ENCODE measurements at regions not wholly inside any gene's neighbourhood (a gene's known extent, or its start where the extent isn't known, plus 50 kb on each side); places are given as distances from the start of the nearest gene placed in this dataset.

DNA sequence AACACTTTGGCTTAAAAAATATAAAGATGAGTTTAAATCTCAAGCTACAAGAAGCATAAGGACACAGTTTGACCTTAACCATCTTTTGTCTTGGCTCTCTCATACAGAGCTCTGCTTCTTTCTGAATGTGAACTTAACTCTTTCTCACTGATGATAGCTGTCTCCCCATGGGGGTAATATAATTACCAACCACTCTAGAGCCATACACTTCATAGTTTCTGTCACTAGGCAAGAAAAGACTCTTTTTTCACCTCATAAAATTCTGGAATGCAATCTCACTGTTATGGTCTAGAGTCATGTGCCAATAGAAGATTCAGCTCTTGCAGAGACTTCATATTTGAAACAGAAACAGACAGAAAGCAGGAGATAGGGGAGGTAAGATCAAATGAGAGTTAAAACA is 481.7 kb upstream of the AGA start:
- ChIA-PET POLR2A (ENCODE audit: low non-redundant PET) (no interaction called here), CTCF (no interaction called here)
- H3K4me1 ChIP-seq (ENCODE audit: insufficient read depth, low read length, poor library complexity, severe bottlenecking) = no peaks in the 10 kb centered on the region
- no peak overlapping the region for H3K4me3 ChIP-seq (ENCODE audit: low read depth, low read length, poor library complexity, severe bottlenecking)
- DNase-seq (ENCODE audit: low spot score) = no peak
- H3K9me3 ChIP-seq (ENCODE audit: low read depth, low read length, poor library complexity, severe bottlenecking) = no peaks in the 10 kb centered on the region
- H3K36me3 ChIP-seq (ENCODE audit: insufficient read depth, low read length, poor library complexity, severe bottlenecking) = no peaks in the 10 kb centered on the region
- no TSS peak for BruUV-seq (replicated peaks)
- H3K27ac ChIP-seq (ENCODE audit: low read depth, low read length, poor library complexity, severe bottlenecking) = no peak overlapping the region
- TF ChIP-seq, protein P1, sequence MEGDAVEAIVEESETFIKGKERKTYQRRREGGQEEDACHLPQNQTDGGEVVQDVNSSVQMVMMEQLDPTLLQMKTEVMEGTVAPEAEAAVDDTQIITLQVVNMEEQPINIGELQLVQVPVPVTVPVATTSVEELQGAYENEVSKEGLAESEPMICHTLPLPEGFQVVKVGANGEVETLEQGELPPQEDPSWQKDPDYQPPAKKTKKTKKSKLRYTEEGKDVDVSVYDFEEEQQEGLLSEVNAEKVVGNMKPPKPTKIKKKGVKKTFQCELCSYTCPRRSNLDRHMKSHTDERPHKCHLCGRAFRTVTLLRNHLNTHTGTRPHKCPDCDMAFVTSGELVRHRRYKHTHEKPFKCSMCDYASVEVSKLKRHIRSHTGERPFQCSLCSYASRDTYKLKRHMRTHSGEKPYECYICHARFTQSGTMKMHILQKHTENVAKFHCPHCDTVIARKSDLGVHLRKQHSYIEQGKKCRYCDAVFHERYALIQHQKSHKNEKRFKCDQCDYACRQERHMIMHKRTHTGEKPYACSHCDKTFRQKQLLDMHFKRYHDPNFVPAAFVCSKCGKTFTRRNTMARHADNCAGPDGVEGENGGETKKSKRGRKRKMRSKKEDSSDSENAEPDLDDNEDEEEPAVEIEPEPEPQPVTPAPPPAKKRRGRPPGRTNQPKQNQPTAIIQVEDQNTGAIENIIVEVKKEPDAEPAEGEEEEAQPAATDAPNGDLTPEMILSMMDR (conservative IDR thresholded peaks at IDR 0.05; ENCODE audit: low read depth, low read length) = no peak
- no peak for TF ChIP-seq EZH2 (IDR thresholded peaks at IDR 0.05; ENCODE audit: borderline replicate concordance, low read depth, low read length, poor library complexity, severe bottlenecking)
- no peaks in the 10 kb centered on the region for H3K27me3 ChIP-seq (replicated peaks; ENCODE audit: insufficient read depth, low read depth, low read length, poor library complexity)
- intact Hi-C loops (cut with micrococcal nuclease; ENCODE audit: unreplicated experiment) = no loop called here

DNA sequence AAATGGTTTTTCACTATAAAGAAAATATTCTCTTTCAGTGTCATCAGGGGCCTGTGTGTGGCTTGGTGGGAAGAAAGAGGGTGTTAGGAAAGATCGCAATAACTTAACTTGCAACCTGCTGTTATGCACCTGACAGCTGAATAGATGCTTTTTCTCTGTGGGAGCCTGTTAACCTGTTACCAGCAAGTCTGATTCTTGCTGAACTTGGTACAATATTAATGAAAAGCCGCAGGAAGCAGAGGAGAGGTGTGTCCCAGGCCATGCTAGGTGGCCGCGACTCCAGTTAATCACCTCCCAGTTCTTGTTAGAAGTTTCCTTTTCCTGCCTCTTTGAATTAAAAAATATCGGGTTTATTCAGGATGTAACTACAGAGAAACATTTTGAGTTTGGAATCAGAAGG is 494.8 kb upstream of the AGA start:
- ChIA-PET POLR2A (ENCODE audit: low non-redundant PET) (no interaction called here), CTCF (no interaction called here)
- Histone ChIP-seq H3K4me1 (ENCODE audit: insufficient read depth, low read length, poor library complexity, severe bottlenecking) (no peaks in the 10 kb centered on the region), H3K36me3 (ENCODE audit: insufficient read depth, low read length, poor library complexity, severe bottlenecking) (no peaks in the 10 kb centered on the region), H3K4me3 (ENCODE audit: low read depth, low read length, poor library complexity, severe bottlenecking) (no peak overlapping the region), H3K27ac (ENCODE audit: low read depth, low read length, poor library complexity, severe bottlenecking) (no peak overlapping the region), H3K27me3 (replicated peaks; ENCODE audit: insufficient read depth, low read depth, low read length, poor library complexity) (no peaks in the 10 kb centered on the region), H3K9me3 (ENCODE audit: low read depth, low read length, poor library complexity, severe bottlenecking) (no peaks in the 10 kb centered on the region)
- DNase-seq (ENCODE audit: low spot score) = no peak
- intact Hi-C loops (cut with micrococcal nuclease; ENCODE audit: unreplicated experiment) = no loop called here
- no TSS peak for BruUV-seq (replicated peaks)
- TF ChIP-seq EZH2 (IDR thresholded peaks at IDR 0.05; ENCODE audit: borderline replicate concordance, low read depth, low read length, poor library complexity, severe bottlenecking) = no peak
- TF ChIP-seq, protein P1 (conservative IDR thresholded peaks at IDR 0.05; ENCODE audit: low read depth, low read length) = no peak

DNA sequence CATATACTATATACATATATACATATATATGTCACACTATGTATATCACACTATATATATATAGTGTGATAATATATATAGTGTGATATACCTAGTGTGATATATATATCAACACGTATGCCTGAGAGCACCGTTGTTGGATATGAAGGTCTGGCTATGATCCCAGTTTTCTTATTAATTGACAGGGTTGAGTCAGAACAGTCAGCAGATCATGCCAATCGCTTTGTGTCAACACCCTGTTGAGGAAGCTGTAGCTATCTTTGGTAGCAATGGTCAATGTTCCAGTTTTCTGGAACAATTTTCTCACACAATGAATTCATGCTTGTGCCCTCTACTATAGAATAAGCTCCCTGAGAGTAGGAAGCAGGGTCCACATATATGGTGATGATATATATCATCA is 496.0 kb upstream of the AGA start:
- Histone ChIP-seq H3K27me3 (replicated peaks; ENCODE audit: insufficient read depth, low read depth, low read length, poor library complexity) (no peaks in the 10 kb centered on the region), H3K4me3 (ENCODE audit: low read depth, low read length, poor library complexity, severe bottlenecking) (no peak overlapping the region), H3K4me1 (ENCODE audit: insufficient read depth, low read length, poor library complexity, severe bottlenecking) (no peaks in the 10 kb centered on the region), H3K36me3 (ENCODE audit: insufficient read depth, low read length, poor library complexity, severe bottlenecking) (no peaks in the 10 kb centered on the region), H3K9me3 (ENCODE audit: low read depth, low read length, poor library complexity, severe bottlenecking) (no peaks in the 10 kb centered on the region), H3K27ac (ENCODE audit: low read depth, low read length, poor library complexity, severe bottlenecking) (no peak overlapping the region)
- CTCF ChIA-PET = no interaction called here
- no TSS peak for BruUV-seq (replicated peaks)
- POLR2A ChIA-PET (ENCODE audit: low non-redundant PET) = no interaction called here
- intact Hi-C loops (cut with micrococcal nuclease; ENCODE audit: unreplicated experiment) = no loop called here
- DNase-seq (ENCODE audit: low spot score) = no peak
- TF ChIP-seq, protein P1 (conservative IDR thresholded peaks at IDR 0.05; ENCODE audit: low read depth, low read length) = no peak
- TF ChIP-seq EZH2 (IDR thresholded peaks at IDR 0.05; ENCODE audit: borderline replicate concordance, low read depth, low read length, poor library complexity, severe bottlenecking) = no peak
